ENCODE measurements at regions not wholly inside any gene's neighbourhood (a gene's known extent, or its start where the extent isn't known, plus 50 kb on each side); places are given as distances from the start of the nearest gene placed in this dataset.
"Not testable (repeated sequence)": the region's sequence is repeated elsewhere in the genome, so short reads cannot be mapped to it uniquely, and the experiment has no call there.

DNA sequence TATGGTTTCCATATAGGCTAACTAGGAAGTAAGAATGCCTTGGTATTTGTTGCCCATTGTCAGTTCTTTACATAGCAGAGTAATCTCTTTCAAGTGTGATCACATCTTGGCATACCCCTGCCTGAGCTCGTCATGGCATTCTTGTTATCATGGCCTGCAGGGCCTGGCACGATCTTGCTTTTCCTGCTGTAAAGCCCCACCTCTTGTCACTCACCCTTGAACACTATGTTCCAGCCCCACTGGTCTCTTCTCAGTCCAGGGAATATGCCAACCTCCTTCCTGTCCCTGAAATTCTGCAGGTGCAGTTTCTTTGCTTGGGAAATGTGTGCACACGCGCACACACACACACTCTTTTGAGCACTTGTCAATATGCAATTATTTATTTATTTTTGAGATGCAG, 250.2 kb upstream of the DMRT1 start:
- no peak for DNase-seq

DNA sequence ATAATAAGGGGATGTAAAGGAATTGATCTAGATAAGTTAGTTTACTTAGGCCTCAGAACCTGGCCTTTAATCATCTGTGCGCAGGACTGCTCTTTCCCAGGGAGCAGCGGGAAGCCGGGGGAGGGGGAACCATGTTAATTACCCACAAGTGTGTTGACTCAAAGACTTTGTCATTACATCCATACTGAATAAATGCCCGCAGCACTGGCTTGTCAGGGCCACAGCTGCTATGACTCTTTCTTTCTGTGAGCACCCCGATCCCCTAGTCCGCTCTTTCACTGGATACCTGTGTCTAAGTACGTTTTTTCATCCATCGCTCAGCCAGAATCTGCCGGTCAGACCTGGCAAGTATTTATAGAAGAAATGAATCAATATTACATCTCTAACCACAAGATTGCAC, 249.3 kb upstream of the DMRT1 start:
- DNase-seq, result no peak

DNA sequence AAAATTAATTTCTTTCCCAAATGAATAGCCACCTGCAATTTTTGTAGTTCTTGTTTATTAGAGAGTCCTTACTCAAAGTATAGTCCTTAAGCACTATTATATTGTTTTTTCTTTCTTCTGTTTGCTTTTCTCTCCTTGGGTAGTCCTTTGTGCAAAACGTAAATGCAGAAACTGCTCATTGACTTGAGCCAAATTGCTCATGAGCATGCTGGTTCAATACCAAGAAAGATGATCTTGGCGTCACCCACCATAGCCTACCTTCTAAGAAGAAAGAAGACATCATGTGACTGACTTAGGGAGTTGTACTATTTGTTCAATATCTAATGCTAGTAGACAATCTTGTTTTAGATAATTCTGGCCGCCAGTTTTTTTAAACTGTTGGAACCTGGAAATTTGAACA, 248.8 kb upstream of the DMRT1 start:
- no peak for DNase-seq

DNA sequence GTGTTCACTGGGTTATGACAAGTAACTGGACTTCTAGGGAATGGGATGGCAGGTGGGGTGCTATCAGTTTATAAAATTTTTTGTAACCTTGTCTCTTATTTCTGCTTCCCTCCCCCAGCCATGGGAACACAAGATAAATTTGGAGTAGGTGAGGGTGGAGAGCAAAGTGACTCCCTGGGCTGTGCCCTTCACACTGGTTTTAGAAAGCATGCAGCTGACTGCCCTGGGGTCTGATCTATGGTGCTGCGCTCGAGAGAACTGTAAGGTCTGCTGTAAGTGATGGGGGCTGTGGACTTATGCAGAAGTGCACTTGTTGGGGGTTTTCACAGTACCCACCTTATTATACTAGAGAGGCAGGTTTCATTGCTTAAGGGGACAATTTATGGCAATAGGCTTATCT, 247.7 kb upstream of the DMRT1 start:
- DNase-seq, result no peak

DNA sequence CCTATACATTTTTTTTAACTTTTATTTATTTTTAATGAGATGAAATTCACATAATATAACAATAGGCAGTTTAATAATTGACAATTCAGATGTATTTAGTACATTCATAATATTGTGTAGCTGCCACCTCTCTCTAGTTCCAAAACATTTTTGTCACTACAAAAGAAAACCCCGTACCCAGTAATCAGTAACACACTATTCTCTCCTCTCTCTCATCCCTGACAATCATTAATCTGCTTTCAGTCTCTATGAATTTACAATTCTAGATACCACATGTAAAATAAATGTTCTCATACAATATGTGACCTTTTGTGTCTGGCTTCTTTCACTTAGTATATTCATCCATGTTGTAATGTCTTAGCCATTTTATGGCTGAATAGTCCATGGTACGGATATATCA, 244.8 kb upstream of the DMRT1 start:
- no peak for DNase-seq

DNA sequence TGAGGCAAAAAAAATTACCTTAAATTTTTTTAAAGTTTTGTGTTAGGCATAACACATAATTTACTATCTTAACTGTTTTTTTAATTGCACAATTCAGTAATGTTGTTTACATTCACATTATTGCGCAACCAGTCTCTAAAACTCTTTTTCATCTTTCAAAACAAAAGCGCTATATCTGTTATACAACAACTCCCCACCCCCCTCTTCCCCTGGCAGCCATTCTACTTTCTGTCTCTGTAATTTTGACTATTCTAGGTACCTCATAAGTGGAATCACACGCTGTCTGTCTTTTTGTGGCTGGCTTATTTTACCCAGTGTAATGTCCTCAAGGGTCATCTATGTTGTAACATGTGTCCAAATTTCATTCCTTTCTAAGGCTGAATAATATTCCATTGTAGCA, 241.5 kb upstream of the DMRT1 start:
- no peak for DNase-seq

DNA sequence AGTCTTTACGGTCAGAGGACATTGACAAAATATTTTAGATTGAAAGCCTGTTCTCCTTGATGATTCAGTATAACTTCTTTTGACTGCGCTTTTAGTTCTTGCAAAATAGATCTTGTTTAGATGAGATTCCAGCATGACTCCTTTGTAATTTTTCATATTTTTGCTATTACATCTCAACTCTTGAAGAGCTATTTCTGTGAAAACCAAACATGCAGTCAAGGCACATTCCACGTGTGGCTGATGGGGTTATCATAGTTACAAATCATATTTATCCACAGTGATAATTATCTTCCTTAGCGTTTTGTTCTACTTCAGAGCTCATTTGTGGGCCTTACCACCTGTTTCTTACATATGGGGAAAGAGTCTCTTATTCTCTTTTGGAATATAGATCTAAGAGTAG, 238.8 kb upstream of the DMRT1 start:
- no peak for DNase-seq

DNA sequence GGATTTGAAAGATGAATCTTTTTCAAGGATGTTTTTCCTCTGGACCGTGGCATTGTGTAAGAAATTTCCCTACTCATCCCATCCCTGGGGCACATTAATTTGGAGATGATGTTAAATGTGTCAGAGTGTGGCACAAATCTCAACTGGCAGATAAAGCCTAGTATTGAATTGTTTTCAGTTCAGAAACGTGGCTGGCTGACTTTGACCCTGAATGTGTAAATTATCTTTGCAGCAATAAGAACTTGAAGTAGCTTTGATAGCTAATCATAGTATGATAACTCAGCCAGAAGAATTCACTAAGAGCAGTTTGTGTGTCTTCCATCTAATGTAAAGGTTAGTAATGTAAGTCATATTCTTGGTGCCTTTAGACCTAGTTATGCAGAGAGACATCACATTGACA, 238.4 kb upstream of the DMRT1 start:
- DNase-seq, result no peak

DNA sequence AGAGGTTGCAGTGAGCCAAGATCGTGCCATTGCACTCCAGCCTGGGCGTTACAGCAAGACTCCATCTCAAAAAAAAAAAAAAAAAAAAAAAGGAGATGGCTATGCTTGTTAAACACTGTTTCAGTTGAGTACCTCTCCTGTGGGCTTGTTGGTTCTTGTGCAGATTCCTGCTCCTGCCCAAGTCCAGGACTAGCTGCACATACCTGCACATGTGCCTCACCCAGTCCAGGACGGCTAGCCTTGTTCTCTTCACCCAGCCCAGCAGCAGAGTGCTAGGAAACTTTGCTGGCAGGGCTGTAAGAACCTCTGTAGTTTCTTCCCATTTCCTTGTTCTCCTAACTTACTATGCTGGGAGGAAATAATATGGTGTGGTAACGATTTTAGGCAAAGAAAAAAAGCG, 234.1 kb upstream of the DMRT1 start:
- DNase-seq, result no peak

DNA sequence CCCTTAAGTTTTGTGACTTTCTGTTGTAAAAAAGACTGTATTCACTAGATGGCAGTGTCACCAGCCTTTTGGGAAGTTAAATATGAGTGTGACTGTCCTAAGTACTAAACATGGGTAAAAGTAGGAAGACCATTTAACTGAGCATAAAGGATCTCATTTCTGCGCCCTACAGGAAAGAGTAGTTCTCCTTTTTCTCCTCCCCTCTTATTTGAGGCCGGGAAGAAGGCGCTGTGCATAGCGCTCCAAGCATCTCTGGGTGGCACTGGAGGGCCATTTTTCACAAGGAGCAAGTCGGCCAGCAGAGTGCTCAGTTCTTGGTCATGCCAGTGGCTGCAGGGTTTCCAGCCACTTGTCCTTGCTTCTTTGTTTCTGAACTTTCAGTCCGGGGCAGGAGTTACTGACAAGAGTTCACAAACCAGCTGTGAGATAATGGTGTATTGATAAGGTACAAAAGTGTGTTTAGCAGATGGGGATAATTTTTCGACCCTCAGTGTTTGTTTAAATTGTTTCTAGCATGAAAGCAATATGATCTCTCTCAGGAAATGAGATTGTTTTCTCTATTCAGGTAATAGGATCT, 227.6 kb upstream of the DMRT1 start:
- DNase-seq, result peak; percentile 60

DNA sequence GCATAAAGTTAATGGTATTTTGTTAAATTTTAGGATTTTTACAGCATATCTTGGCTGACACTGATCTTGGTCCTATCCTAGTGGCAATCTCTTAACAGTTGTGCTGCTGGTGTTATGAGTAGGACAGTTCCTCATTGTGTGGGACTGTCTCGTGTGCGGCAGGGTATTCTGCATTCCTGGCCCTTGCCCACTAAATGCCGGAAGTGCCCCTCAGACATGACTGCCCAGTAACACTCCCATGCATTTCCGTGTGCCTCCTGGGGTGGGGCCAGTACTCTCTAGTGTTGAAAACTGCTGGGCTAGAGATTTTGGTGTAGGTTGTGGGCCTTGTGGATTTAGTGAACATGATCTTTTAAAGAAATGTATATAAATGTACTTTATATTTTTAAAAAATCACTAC, 227.1 kb upstream of the DMRT1 start:
- DNase-seq, result no peak

DNA sequence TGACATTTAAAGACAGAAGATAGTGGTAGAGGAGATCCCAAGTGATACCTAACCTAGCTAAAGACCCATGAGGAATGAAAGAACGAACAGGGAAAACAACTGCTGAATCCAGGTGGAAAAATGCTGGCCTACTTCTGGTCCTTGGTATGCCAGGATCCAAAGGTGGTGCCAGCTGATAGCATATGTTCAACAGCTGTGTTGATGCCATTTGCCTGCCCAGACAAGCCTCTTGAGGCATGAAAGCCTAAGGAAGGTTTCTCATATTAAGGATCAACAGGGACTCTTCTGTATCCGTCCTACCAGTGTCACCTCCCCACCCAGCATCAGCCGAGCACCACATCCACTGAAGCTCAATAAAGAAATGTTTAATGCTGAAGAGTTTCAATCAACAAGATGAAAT, 225.7 kb upstream of the DMRT1 start:
- no peak for DNase-seq

DNA sequence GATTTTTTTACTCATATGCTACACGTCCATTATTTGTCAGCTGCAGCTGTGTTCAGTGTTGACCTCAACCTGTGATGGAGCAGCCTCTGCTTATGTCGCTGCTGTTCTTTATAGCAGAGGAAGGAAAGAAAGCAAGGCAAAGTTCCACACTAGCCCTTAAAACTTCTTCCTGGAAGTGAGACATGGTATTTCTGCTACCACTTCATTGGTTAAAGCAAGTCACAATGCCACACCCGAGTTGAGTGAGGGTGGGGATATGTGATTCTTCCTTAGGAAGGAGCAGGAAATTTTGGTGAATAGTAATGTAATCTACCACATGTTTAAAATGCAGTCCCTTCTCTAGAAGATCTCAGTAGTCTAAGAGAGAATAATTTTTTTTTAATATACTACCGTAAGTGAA, 224.8 kb upstream of the DMRT1 start:
- no peak for DNase-seq

DNA sequence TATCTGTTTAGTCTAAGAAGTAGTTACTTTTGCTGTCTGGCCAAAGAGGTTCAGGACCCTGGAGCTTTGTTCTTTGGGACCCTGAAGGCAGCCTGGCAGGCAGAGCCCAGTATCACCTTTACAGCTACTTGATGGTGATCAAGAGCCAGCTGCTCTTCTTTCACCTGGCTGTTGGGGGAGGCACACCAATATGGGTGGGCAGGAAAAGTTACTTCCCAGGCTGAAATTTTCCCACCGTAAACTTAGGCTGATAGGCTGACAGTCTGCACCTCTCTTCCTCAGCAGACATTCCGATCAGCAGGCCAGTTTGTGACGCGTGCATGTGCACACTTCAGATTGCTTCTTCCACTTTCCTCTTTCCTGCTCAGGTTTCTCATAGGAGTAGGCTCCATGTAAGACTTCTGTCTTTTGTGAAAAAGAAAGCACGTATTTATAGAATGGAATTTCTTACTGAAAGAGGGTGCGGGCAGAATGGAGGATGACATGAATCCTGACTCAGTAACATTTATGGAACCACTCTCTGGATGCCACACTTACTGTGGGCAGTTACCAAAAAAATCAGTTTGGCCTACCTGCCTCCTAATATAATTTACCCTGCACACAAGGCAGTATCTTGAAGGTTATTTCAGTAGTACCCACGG, 223.9 kb upstream of the DMRT1 start:
- no peak for DNase-seq

DNA sequence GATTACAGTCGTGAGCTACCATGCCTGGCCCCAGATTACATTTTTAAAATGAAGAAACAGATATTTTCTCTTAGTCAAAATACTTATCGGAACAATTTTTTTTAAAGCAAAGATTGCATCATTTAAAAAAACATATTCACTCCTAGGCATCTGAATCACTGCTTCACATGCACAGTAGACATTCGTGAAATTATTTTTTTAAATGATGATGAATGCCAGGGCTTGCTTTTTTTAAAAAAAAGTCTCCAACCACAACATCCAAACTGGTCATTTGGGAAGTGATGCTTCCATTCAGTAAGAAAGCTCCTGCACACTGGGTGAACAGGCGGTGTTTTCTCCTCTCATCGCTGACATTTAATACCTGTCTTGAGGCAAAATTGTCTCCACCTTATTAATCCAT, 223.0 kb upstream of the DMRT1 start:
- no peak for DNase-seq

DNA sequence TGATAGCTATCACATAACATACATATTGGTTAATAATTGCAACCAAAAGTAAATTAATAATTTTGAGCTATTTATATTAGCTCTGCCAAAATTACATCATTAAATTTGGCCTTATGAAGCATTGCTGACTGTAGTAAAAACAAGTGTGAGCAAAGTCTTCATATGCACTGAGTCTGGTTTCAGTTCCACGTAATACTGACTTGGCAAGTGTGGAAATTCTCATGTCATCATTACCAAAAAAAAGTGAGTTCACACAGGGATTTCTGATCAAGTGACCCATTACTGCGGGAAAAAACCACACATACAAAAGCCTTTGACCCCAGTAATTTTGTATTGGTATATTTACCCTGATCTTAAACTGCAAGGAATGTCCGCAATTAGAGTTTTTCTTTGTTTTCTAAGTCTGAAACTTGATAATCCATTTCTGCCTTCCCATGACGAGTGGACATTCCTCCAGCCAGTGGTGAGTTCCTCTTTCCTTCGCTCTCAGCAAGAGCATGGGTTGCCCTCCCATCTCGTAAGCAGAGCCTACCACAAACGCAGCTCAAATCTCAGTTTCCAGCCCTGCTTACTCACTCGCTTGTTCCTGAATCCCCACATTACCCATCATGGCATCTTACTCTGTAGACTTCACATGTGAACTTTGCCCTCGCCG, 220.2 kb upstream of the DMRT1 start:
- no peak for DNase-seq

DNA sequence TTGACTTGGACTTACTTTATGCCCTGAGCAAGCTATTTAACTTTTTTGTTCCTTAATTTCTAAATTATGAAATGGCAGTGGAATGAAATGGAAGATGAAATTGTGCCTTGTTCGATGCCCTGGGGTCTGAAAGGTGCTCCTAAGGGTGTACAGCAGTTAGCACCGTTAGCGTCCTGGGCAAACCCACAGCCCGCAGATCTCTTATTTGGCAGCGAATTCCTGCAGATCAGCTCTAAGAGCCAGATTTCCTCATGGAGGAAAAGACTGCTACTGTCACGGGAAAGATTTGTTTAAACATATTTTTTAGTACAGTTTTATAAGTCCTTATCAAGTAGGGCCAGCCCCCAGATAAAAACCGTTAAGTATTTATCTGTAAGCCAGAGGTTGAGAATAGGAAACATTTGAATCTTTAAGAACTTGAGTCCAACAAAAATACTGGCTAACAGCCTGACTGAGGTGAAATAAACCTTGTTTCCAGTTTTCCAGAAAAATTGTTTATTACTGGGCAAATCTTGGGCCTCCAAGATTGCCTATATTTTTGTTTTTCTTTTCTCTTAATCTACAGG, 216.5 kb upstream of the DMRT1 start:
- no peak for DNase-seq

DNA sequence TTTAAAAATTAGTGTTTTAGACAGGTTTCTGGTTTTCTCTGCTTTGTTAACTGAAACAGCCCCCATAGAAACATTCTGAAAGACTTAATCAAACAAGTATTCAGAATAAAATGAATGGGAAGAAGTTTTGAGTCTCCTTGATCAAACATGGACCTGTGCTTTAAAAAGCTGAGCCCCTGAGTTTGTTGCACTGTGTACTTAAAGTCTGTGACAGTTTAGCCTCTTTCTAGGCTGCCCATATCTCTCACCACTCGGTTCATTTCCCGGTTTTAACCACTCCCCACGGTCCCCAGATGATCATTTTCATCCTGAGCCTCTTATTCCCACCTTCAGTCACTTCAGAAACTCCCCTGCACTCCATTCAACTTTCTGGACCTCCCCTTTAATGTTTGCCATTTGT, 215.9 kb upstream of the DMRT1 start:
- DNase-seq, result no peak

DNA sequence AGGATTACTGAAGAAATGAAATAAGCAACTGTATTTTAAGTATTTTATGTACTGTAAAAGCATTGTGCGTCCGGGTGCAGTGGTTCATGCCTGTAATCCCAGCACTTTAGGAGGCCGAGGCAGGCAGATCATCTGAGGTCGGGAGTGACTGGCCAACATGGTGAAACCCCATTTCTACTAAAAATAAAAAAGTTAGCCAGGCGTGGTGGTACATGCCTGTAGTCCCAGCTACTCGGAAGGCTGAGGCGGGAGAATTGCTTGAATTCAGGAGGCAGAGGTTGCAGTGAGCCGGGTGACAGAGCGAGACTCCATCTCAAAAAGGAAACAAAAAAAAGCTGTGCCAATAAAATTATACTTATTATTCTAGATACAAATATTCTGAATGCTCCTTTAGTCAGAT, 215.4 kb upstream of the DMRT1 start:
- DNase-seq, result not testable (repeated sequence)

DNA sequence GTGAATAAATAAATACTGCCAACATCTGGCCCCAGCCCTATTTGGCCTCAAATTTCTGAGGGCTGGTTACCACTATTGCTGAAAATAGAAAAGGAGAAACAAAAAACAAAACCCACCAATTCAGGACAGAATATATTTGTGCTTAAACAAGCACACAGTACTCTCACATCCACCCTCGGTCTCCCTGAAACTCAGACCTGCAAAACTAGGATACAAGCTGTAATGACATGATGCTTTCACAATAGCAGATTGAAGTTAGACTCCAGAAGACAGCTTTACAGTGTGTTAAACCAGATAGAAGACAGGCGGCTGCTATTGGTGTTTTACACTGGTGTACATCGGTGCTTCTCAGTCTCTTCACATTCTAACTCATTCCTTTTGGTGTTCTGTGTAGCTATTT, 214.9 kb upstream of the DMRT1 start:
- no peak for DNase-seq

DNA sequence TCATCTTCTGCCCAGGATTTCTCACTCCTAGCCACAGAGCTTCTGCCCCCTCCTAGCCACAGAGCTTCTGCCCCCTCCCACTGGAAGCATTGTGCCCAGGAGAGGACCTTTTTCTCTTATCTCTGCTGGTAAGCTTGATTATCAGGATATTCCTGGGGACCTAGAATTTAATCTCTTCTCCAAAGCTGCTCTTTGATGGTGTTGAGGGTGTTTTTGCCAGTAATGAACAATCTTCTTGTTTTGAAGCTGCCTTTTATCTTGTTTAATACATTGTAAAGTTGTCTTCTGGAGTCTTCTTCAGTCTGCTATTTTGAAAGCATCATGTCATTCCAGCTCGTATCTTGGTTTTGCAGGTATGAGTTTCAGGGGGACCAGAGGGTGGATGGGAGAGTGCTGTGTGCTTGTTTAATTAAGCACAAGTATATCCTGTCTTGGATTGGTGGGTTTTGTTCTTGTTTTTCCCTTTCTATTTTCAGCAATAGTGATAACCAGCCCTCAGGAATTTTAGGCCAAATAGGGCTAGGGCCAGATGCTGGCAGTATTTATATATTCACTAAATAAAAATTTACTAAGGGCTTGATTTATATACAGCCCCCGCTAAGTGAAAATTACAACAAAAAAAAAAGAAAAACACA, 214.0 kb upstream of the DMRT1 start:
- no peak for DNase-seq

DNA sequence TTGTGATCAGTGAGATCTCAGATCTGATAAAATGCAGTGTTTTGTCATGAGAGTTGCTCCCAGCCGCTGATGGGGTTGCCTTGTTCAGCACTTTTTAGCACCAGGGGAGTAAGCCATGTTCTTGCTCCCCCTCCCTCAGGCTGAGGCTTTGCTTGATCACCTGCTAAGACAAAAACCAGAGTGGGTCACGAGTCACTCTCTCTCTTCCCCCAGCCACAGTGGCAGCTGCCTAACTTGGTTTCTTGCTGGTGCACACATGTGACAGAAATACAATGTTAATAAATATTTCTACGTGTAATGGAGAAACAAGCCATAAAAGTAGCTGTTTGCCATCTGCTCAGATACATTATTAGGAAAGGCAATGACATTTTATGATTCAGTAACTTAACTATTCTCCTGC, 212.4 kb upstream of the DMRT1 start:
- DNase-seq, result no peak

DNA sequence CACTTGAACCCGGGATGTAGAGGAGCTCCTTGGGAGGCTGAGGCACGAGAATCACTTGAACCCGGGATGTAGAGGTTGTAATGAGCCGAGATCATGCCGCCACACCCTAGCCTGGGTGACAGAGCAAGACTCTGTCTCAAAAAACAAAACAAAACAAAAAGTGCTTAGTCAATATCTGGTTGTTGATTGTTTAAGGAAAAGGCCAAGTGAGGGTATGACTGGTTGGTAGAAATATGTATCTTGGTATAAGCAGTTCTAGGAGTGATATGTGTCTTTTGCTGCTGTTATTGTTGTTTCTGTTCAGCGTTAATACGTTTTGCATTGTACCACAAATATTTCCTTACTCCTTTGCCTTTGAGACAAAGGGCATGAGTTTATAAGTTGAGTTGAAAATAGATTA, 210.7 kb upstream of the DMRT1 start:
- no peak for DNase-seq

DNA sequence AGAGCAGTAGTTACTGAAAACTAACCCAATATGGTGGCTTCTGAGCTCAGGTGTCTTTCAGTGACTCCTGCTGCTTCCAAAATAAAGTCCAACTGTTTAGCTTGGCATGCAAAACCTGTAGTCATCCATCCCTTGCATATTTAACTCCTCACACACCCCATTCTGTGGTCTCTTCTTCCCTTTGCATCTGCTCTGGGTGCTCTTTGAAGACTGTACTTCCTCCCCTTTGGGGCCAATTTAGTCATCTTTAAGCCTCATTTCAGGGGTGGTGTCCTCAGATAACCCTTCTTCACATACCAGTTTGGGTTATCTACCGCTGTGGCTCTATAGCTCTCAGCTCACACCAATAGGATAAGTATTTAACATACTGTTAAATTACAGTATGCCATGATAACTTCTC, 209.9 kb upstream of the DMRT1 start:
- no peak for DNase-seq

All from DMS53 (cell line).